Panc1 (cell line): ENCODE measurements at regions not wholly inside any gene's neighbourhood (a gene's known extent, or its start where the extent isn't known, plus 50 kb on each side); places are given as distances from the start of the nearest gene placed in this dataset.

Experiments
- POLR2AphosphoS5 ChIP-seq: IDR thresholded peaks from 2 replicates; pipeline ENCODE4 v1.6.1; 2012; ENCODE audit warnings: mild to moderate bottlenecking, low read depth, low read length, moderate library complexity
- SIN3A ChIP-seq: IDR thresholded peaks from 2 replicates; pipeline ENCODE4 v1.6.1; 2012; ENCODE audit warnings: low read depth, mild to moderate bottlenecking, low read length, moderate library complexity, borderline replicate concordance; ENCODE audit not compliant: insufficient read depth
- TF ChIP-seq, protein P1 (sequence below): fragments of 450-650 bp; IDR thresholded peaks from 2 replicates; pipeline ENCODE4 v1.5.1; 2017; ENCODE audit warnings: mild to moderate bottlenecking

GRCh38 chrX:34325460-34325859 lies 193.3 kb upstream of the FAM47A start:
- TF ChIP-seq, protein P1, sequence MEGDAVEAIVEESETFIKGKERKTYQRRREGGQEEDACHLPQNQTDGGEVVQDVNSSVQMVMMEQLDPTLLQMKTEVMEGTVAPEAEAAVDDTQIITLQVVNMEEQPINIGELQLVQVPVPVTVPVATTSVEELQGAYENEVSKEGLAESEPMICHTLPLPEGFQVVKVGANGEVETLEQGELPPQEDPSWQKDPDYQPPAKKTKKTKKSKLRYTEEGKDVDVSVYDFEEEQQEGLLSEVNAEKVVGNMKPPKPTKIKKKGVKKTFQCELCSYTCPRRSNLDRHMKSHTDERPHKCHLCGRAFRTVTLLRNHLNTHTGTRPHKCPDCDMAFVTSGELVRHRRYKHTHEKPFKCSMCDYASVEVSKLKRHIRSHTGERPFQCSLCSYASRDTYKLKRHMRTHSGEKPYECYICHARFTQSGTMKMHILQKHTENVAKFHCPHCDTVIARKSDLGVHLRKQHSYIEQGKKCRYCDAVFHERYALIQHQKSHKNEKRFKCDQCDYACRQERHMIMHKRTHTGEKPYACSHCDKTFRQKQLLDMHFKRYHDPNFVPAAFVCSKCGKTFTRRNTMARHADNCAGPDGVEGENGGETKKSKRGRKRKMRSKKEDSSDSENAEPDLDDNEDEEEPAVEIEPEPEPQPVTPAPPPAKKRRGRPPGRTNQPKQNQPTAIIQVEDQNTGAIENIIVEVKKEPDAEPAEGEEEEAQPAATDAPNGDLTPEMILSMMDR: no peak
- TF ChIP-seq POLR2AphosphoS5: no peak
- no peak for TF ChIP-seq SIN3A
